Neural progenitor cell (in vitro differentiated cells): ENCODE measurements at regions not wholly inside any gene's neighbourhood (a gene's known extent, or its start where the extent isn't known, plus 50 kb on each side); places are given as distances from the start of the nearest gene placed in this dataset.

Source experiments
- DNase-seq: peaks from one replicate; pipeline ENCODE4 v3.0.0-alpha.2; 2016; ENCODE audit warnings: low spot score
- H2AFZ ChIP-seq: fragments of 200-600 bp; sonication (generic); replicated peaks from 2 replicates; pipeline ENCODE4 v1.6.1; 2016; ENCODE audit warnings: antibody characterized with exemption
- H3F3A ChIP-seq: fragments of 200-600 bp; sonication (generic); 2 replicates; pipeline ENCODE4 v1.6.1; 2016; ENCODE audit warnings: antibody characterized with exemption, low read depth
- H3K27ac ChIP-seq: fragments of 200-600 bp; sonication (generic); 2 replicates; pipeline ENCODE4 v1.5.1; 2016; ENCODE audit warnings: mild to moderate bottlenecking
- H3K27me3 ChIP-seq: fragments of 200-600 bp; sonication (generic); 2 replicates; pipeline ENCODE4 v1.6.1; 2016; ENCODE audit warnings: mild to moderate bottlenecking, moderate library complexity
- H3K36me3 ChIP-seq: fragments of 200-600 bp; sonication (generic); 2 replicates; pipeline ENCODE4 v1.5.1; 2016
- H3K4me1 ChIP-seq: fragments of 200-600 bp; sonication (generic); 2 replicates; pipeline ENCODE4 v1.6.1; 2016; ENCODE audit warnings: mixed run types
- H3K4me2 ChIP-seq: fragments of 200-600 bp; sonication (generic); 2 replicates; pipeline ENCODE4 v1.6.1; 2016
- H3K4me3 ChIP-seq: fragments of 200-600 bp; sonication (generic); 2 replicates; pipeline ENCODE4 v1.5.1; 2016
- H3K79me2 ChIP-seq: fragments of 200-600 bp; sonication (generic); 2 replicates; pipeline ENCODE4 v1.6.1; 2016; ENCODE audit warnings: low read depth
- H3K9ac ChIP-seq: fragments of 200-600 bp; sonication (generic); 2 replicates; pipeline ENCODE4 v1.6.1; 2016
- H3K9me3 ChIP-seq: fragments of 200-600 bp; sonication (generic); 2 replicates; pipeline ENCODE4 v1.5.1; 2016; ENCODE audit warnings: low read depth
- H4K20me1 ChIP-seq: fragments of 200-600 bp; sonication (generic); 2 replicates; pipeline ENCODE4 v1.6.1; 2016; ENCODE audit warnings: low read depth
- H3K27ac Mint-ChIP-seq: 3 replicates; pipeline ENCODE4 v1.8.0; 2021; ENCODE audit warnings: mixed read lengths
- H3K27me3 Mint-ChIP-seq: 2 replicates; pipeline ENCODE4 v1.8.0; 2022; ENCODE audit warnings: low read depth, mild to moderate bottlenecking, inconsistent platforms, moderate library complexity, mixed read lengths; ENCODE audit not compliant: insufficient read depth
- H3K36me3 Mint-ChIP-seq: 3 replicates; pipeline ENCODE4 v1.8.0; 2021; ENCODE audit warnings: mixed read lengths
- H3K4me1 Mint-ChIP-seq: 3 replicates; pipeline ENCODE4 v1.8.0; 2021; ENCODE audit warnings: mixed read lengths
- H3K4me3 Mint-ChIP-seq: 3 replicates; pipeline ENCODE4 v1.8.0; 2021; ENCODE audit warnings: mild to moderate bottlenecking, moderate library complexity, mixed read lengths
- H3K9me3 Mint-ChIP-seq: 3 replicates; pipeline ENCODE4 v1.8.0; 2020; ENCODE audit warnings: mixed read lengths
- CTCF ChIP-seq: fragments of 200-600 bp; sonication (generic); IDR thresholded peaks from 2 replicates; pipeline ENCODE4 v1.5.1; 2017; ENCODE audit warnings: antibody characterized with exemption, mild to moderate bottlenecking
- EZH2 ChIP-seq: fragments of 200-600 bp; sonication (generic); IDR thresholded peaks from 2 replicates; pipeline ENCODE4 v1.6.1; 2017; ENCODE audit warnings: antibody characterized with exemption, mild to moderate bottlenecking, moderate library complexity
- EZH2phosphoT487 ChIP-seq: fragments of 200-600 bp; sonication (generic); IDR thresholded peaks from 2 replicates; pipeline ENCODE4 v1.6.1; 2017; ENCODE audit warnings: antibody characterized with exemption

DNA sequence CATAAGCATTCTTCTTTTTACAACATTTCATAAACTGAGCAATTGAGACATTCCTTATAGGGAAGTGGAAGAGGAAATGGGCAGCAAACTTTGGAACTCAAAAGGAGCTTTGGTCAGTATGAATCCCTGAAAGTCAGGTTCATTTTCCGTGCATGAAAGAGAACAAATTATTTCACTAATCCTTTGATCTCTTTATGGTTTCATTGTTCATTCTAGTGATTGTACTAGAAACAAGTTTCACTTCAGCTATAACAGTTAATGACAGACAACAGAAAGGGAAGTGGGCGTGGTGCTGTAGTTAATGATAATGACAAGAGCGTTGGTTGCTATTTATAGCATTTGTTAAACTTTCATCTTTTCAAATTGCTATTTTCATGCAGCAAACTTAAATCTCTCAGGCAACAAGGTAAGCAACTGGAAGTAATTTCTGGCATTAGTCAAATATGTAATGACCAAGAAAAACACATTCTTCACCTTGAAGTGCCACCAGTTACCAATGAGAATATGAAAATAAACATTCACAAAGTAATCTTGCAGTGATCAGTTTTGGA, 98.4 kb downstream of the AREG start:
- Histone ChIP-seq H3K79me2 (no peaks in the 10 kb centered on the region), H3K9me3 (no peaks in the 10 kb centered on the region), H3F3A (no peaks in the 10 kb centered on the region), H3K27me3 (no peaks in the 10 kb centered on the region), H3K4me3 (no peak overlapping the region), H2AFZ (no peak overlapping the region), H4K20me1 (no peaks in the 10 kb centered on the region), H3K36me3 (no peaks in the 10 kb centered on the region), H3K4me2 (no peak overlapping the region), H3K27ac (no peak overlapping the region), H3K9ac (no peak overlapping the region), H3K4me1 (no peaks in the 10 kb centered on the region)
- Mint-ChIP-seq H3K4me1 (no peaks in the 10 kb centered on the region), H3K27me3 (peaks cover 3% of the 10 kb centered on the region), H3K4me3 (no peak overlapping the region), H3K9me3 (no peaks in the 10 kb centered on the region), H3K36me3 (no peaks in the 10 kb centered on the region), H3K27ac (no peak overlapping the region)
- TF ChIP-seq CTCF (no peak), EZH2phosphoT487 (no peak), EZH2 (no peak)
- no peak for DNase-seq

- Mint-ChIP-seq H3K4me3 (no peak overlapping the region), H3K36me3 (no peaks in the 10 kb centered on the region), H3K27ac (no peak overlapping the region), H3K9me3 (no peaks in the 10 kb centered on the region), H3K4me1 (no peaks in the 10 kb centered on the region), H3K27me3 (peaks cover 3% of the 10 kb centered on the region)
- H3K4me2 ChIP-seq = no peak overlapping the region
- no peaks in the 10 kb centered on the region for H3K36me3 ChIP-seq
- H3K27ac ChIP-seq = no peak overlapping the region
- no peaks in the 10 kb centered on the region for H4K20me1 ChIP-seq
- no peak overlapping the region for H3K9ac ChIP-seq
- no peaks in the 10 kb centered on the region for H3K79me2 ChIP-seq
- DNase-seq = no peak
- no peak overlapping the region for H3K4me3 ChIP-seq
- TF ChIP-seq EZH2 (no peak), EZH2phosphoT487 (no peak), CTCF (no peak)
- no peaks in the 10 kb centered on the region for H3K9me3 ChIP-seq
- H3K27me3 ChIP-seq = no peaks in the 10 kb centered on the region
- H2AFZ ChIP-seq = peak overlapping the region; percentile 58
- H3K4me1 ChIP-seq = no peaks in the 10 kb centered on the region
- no peaks in the 10 kb centered on the region for H3F3A ChIP-seq
Observed at GRCh38 chr4:74543983-74544382, 99.0 kb downstream of the AREG start.

- Histone ChIP-seq H3K36me3 (no peaks in the 10 kb centered on the region), H3K79me2 (no peaks in the 10 kb centered on the region), H3K9ac (no peak overlapping the region), H3K27me3 (no peaks in the 10 kb centered on the region), H3K4me3 (no peak overlapping the region), H3K4me2 (no peak overlapping the region), H2AFZ (no peak overlapping the region), H3K27ac (no peak overlapping the region), H4K20me1 (no peaks in the 10 kb centered on the region), H3F3A (no peaks in the 10 kb centered on the region), H3K9me3 (no peaks in the 10 kb centered on the region), H3K4me1 (no peaks in the 10 kb centered on the region)
- no peaks in the 10 kb centered on the region for H3K9me3 Mint-ChIP-seq
- no peaks in the 10 kb centered on the region for H3K36me3 Mint-ChIP-seq
- H3K4me3 Mint-ChIP-seq = no peak overlapping the region
- TF ChIP-seq EZH2phosphoT487 (no peak), CTCF (no peak), EZH2 (no peak)
- peaks cover 3% of the 10 kb centered on the region for H3K27me3 Mint-ChIP-seq
- DNase-seq = no peak
- no peak overlapping the region for H3K27ac Mint-ChIP-seq
- no peaks in the 10 kb centered on the region for H3K4me1 Mint-ChIP-seq
Observed at GRCh38 chr4:74544655-74545361, 99.9 kb downstream of the AREG start.
